ENCODE measurements at regions not wholly inside any gene's neighbourhood (a gene's known extent, or its start where the extent isn't known, plus 50 kb on each side); places are given as distances from the start of the nearest gene placed in this dataset.

- no peak for TF ChIP-seq POLR2A (IDR thresholded peaks at IDR 0.05)
- TF ChIP-seq, protein P1, sequence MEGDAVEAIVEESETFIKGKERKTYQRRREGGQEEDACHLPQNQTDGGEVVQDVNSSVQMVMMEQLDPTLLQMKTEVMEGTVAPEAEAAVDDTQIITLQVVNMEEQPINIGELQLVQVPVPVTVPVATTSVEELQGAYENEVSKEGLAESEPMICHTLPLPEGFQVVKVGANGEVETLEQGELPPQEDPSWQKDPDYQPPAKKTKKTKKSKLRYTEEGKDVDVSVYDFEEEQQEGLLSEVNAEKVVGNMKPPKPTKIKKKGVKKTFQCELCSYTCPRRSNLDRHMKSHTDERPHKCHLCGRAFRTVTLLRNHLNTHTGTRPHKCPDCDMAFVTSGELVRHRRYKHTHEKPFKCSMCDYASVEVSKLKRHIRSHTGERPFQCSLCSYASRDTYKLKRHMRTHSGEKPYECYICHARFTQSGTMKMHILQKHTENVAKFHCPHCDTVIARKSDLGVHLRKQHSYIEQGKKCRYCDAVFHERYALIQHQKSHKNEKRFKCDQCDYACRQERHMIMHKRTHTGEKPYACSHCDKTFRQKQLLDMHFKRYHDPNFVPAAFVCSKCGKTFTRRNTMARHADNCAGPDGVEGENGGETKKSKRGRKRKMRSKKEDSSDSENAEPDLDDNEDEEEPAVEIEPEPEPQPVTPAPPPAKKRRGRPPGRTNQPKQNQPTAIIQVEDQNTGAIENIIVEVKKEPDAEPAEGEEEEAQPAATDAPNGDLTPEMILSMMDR (IDR thresholded peaks at IDR 0.05), result no peak
Observed at GRCh38 chr2:149715894-149716293, 128.3 kb upstream of the MMADHC start.
